Mesenchymal stem cell (in vitro differentiated cells and primary cell): ENCODE measurements at regions not wholly inside any gene's neighbourhood (a gene's known extent, or its start where the extent isn't known, plus 50 kb on each side); places are given as distances from the start of the nearest gene placed in this dataset.

ENCODE experiments used
- DNase-seq: peaks from one replicate; pipeline ENCODE4 v3.0.0-alpha.2; 2013
- H2AFZ ChIP-seq: one replicate; pipeline ENCODE4 v1.6.1; 2013; ENCODE audit warnings: low read depth, mild to moderate bottlenecking, control low read depth, inconsistent platforms, low read length, moderate library complexity
- H2AK5ac ChIP-seq: 2 replicates; pipeline ENCODE4 v1.6.1; 2013; ENCODE audit warnings: low read length, moderate library complexity, mild to moderate bottlenecking, inconsistent platforms; ENCODE audit not compliant: severe bottlenecking
- H2BK120ac ChIP-seq: one replicate; pipeline ENCODE4 v1.6.1; 2013; ENCODE audit warnings: low read depth, mild to moderate bottlenecking, inconsistent platforms, low read length, moderate library complexity
- H2BK12ac ChIP-seq, 2 experiments: one replicate each; pipeline ENCODE4 v1.6.1; 2013; ENCODE audit warnings: inconsistent platforms in 2 of 2, low read length in 2 of 2, mild to moderate bottlenecking in 2 of 2, moderate library complexity in 2 of 2, control low read depth in 1 of 2
- H2BK15ac ChIP-seq: one replicate; pipeline ENCODE4 v1.6.1; 2013; ENCODE audit warnings: mild to moderate bottlenecking, low read depth, inconsistent platforms; ENCODE audit not compliant: poor library complexity, severe bottlenecking
- H2BK5ac ChIP-seq: 2 replicates; pipeline ENCODE4 v1.6.1; 2013; ENCODE audit warnings: low read depth, mild to moderate bottlenecking, low read length, control low read depth, inconsistent platforms; ENCODE audit not compliant: poor library complexity, severe bottlenecking
- H3K14ac ChIP-seq, 2 experiments: one replicate each; pipeline ENCODE4 v1.6.1; 2013; ENCODE audit warnings: inconsistent platforms in 2 of 2, low read length in 2 of 2, control low read depth in 1 of 2, mild to moderate bottlenecking in 1 of 2, moderate library complexity in 1 of 2
- H3K18ac ChIP-seq, 2 experiments: one replicate each; pipeline ENCODE4 v1.6.1; 2013; ENCODE audit warnings: inconsistent platforms in 2 of 2, low read length in 2 of 2, control low read depth in 1 of 2, low read depth in 1 of 2, mild to moderate bottlenecking in 1 of 2
- H3K23ac ChIP-seq, 2 experiments: one replicate each; pipeline ENCODE4 v1.6.1; 2013; ENCODE audit warnings: inconsistent platforms in 2 of 2, low read length in 2 of 2, mild to moderate bottlenecking in 2 of 2, moderate library complexity in 2 of 2, control low read depth in 1 of 2
- H3K27ac ChIP-seq: 2 replicates; pipeline ENCODE4 v1.5.1; 2013; ENCODE audit warnings: mild to moderate bottlenecking, moderate library complexity, low read length, control low read depth, inconsistent platforms; ENCODE audit not compliant: poor library complexity, severe bottlenecking
- H3K27me3 ChIP-seq, 2 experiments: 2 replicates each; pipeline versions ENCODE4 v1.6.1 to v1.7.0; 2013; ENCODE audit warnings: low read length in 2 of 2, mild to moderate bottlenecking in 2 of 2, moderate library complexity in 2 of 2, control low read depth in 1 of 2, inconsistent platforms in 1 of 2; ENCODE audit not compliant: control insufficient read depth in 1 of 2, insufficient read depth in 1 of 2
- H3K36me3 ChIP-seq, 2 experiments: 2 replicates each; pipeline versions ENCODE4 v1.6.1 to v1.7.0; 2013; ENCODE audit warnings: low read length in 2 of 2, control low read depth in 1 of 2, inconsistent platforms in 1 of 2, low read depth in 1 of 2, mild to moderate bottlenecking in 1 of 2; ENCODE audit not compliant: insufficient read depth in 2 of 2, control insufficient read depth in 1 of 2
- H3K4ac ChIP-seq, 2 experiments: one replicate each; pipeline ENCODE4 v1.6.1; 2013; ENCODE audit warnings: inconsistent platforms in 2 of 2, low read length in 2 of 2, mild to moderate bottlenecking in 2 of 2, moderate library complexity in 2 of 2, control low read depth in 1 of 2, low read depth in 1 of 2
- H3K4me1 ChIP-seq: 2 replicates; pipeline ENCODE4 v1.6.1; 2013; ENCODE audit warnings: low read depth, low read length, control low read depth; ENCODE audit not compliant: control insufficient read depth, insufficient read depth
- H3K4me2 ChIP-seq: 2 replicates; pipeline ENCODE4 v1.6.1; 2013; ENCODE audit warnings: low read length, mild to moderate bottlenecking, inconsistent platforms; ENCODE audit not compliant: poor library complexity, severe bottlenecking
- H3K4me3 ChIP-seq, 2 experiments: 2 replicates each; pipeline versions ENCODE4 v1.5.1 to v1.7.0; 2013; ENCODE audit warnings: low read length in 2 of 2, mild to moderate bottlenecking in 2 of 2, control low read depth in 1 of 2, low read depth in 1 of 2; ENCODE audit not compliant: insufficient read depth in 1 of 2
- H3K79me1 ChIP-seq: replicated peaks from 2 replicates; pipeline ENCODE4 v1.6.1; 2013; ENCODE audit warnings: mild to moderate bottlenecking, control low read depth, low read length, inconsistent platforms; ENCODE audit not compliant: poor library complexity, severe bottlenecking
- H3K9ac ChIP-seq: 2 replicates; pipeline ENCODE4 v1.7.0; 2013; ENCODE audit warnings: mild to moderate bottlenecking, low read length, moderate library complexity
- H3K9me3 ChIP-seq: 2 replicates; pipeline ENCODE4 v1.7.0; 2013; ENCODE audit warnings: mild to moderate bottlenecking, low read length; ENCODE audit not compliant: control insufficient read depth
- H4K8ac ChIP-seq: one replicate; pipeline ENCODE4 v1.6.1; 2013; ENCODE audit warnings: inconsistent platforms, mild to moderate bottlenecking, low read length, moderate library complexity
- H4K91ac ChIP-seq: one replicate; pipeline ENCODE4 v1.6.1; 2013; ENCODE audit warnings: mild to moderate bottlenecking, low read length, inconsistent platforms
- WGBS: methylation state at CpG from one replicate; pipeline ENCODE4 v1.1.7; 2013; ENCODE audit warnings: mixed read lengths; 5-methylcytosine and 5-hydroxymethylcytosine counted together

GRCh38 chr1:242827538-242827937, 303.0 kb upstream of the PLD5 start:
- H2AK5ac ChIP-seq = no peak overlapping the region
- no peaks in the 10 kb centered on the region for H3K4me1 ChIP-seq
- no peak overlapping the region for H3K14ac ChIP-seq
- H4K91ac ChIP-seq = no peak overlapping the region
- no peak overlapping the region for H3K4me3 ChIP-seq
- H3K4ac ChIP-seq = no peak overlapping the region
- no peak overlapping the region for H3K18ac ChIP-seq
- no peak overlapping the region for H2BK120ac ChIP-seq
- H3K23ac ChIP-seq = no peak overlapping the region
- no peak overlapping the region for H3K4me2 ChIP-seq
- H2BK5ac ChIP-seq = no peak overlapping the region
- no peak overlapping the region for H2AFZ ChIP-seq
- H2BK12ac ChIP-seq = no peak overlapping the region
- no peak overlapping the region for H3K9ac ChIP-seq
- H3K27ac ChIP-seq = no peak overlapping the region
- H3K27me3 ChIP-seq = no peaks in the 10 kb centered on the region
- no peaks in the 10 kb centered on the region for H3K9me3 ChIP-seq
- no peak overlapping the region for H2BK15ac ChIP-seq
- H3K79me1 ChIP-seq = no peaks in the 10 kb centered on the region
- no peak for DNase-seq
- H3K36me3 ChIP-seq = no peaks in the 10 kb centered on the region
- no peak overlapping the region for H4K8ac ChIP-seq

GRCh38 chr1:242826701-242827336, 302.3 kb upstream of the PLD5 start:
- H2BK12ac ChIP-seq = no peak overlapping the region
- H2BK120ac ChIP-seq = no peak overlapping the region
- H4K91ac ChIP-seq = no peak overlapping the region
- no peak overlapping the region for H4K8ac ChIP-seq
- H2BK5ac ChIP-seq = no peak overlapping the region
- WGBS = 61% methylated on average over 4 of the region's 6 CpGs
- no peak overlapping the region for H3K4ac ChIP-seq
- no peak overlapping the region for H2AK5ac ChIP-seq
- H3K36me3 ChIP-seq = no peaks in the 10 kb centered on the region
- no peaks in the 10 kb centered on the region for H3K9me3 ChIP-seq
- H3K9ac ChIP-seq = no peak overlapping the region
- no peak overlapping the region for H3K27ac ChIP-seq
- H3K4me3 ChIP-seq = no peak overlapping the region
- no peak overlapping the region for H3K18ac ChIP-seq
- no peak overlapping the region for H2BK15ac ChIP-seq
- no peak overlapping the region for H3K4me2 ChIP-seq
- H3K14ac ChIP-seq = no peak overlapping the region
- H3K27me3 ChIP-seq = no peaks in the 10 kb centered on the region
- H3K23ac ChIP-seq = no peak overlapping the region
- H3K4me1 ChIP-seq = no peaks in the 10 kb centered on the region
- no peak overlapping the region for H2AFZ ChIP-seq
- no peaks in the 10 kb centered on the region for H3K79me1 ChIP-seq
- DNase-seq = no peak

DNA sequence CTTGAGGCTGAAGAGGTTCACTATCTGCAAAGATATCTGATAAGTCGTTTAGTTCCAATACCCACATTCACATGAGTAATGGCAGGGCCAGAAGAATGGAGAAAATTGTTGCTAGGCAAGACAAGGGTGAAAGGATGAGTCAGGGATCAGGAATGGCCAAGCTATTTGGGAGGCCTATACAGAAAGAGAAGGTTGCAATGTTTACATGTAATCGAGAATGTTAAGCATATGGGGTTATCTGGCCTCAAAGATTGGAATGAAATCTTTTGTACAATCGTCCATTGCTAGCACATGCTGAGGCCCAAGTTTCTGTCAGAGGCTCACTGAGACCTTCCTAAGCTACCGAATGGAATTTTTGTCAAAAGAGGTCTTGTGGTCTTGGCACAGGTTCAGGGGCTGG, 299.9 kb upstream of the PLD5 start:
- H2AK5ac ChIP-seq = no peak overlapping the region
- H4K8ac ChIP-seq = no peak overlapping the region
- no peak overlapping the region for H3K4me3 ChIP-seq
- H3K36me3 ChIP-seq = no peaks in the 10 kb centered on the region
- H3K14ac ChIP-seq = no peak overlapping the region
- no peak overlapping the region for H2AFZ ChIP-seq
- H3K4ac ChIP-seq = no peak overlapping the region
- no peaks in the 10 kb centered on the region for H3K9me3 ChIP-seq
- no peak overlapping the region for H3K27ac ChIP-seq
- no peak overlapping the region for H3K9ac ChIP-seq
- no peak overlapping the region for H3K18ac ChIP-seq
- H3K79me1 ChIP-seq = no peaks in the 10 kb centered on the region
- H2BK12ac ChIP-seq = no peak overlapping the region
- no peak overlapping the region for H3K4me2 ChIP-seq
- no peak overlapping the region for H4K91ac ChIP-seq
- WGBS = 44% methylated on average over 4 of the region's 4 CpGs
- H3K27me3 ChIP-seq = no peaks in the 10 kb centered on the region
- no peak overlapping the region for H2BK15ac ChIP-seq
- H2BK120ac ChIP-seq = no peak overlapping the region
- no peak for DNase-seq
- H2BK5ac ChIP-seq = no peak overlapping the region
- H3K4me1 ChIP-seq = no peaks in the 10 kb centered on the region
- H3K23ac ChIP-seq = no peak overlapping the region

DNA sequence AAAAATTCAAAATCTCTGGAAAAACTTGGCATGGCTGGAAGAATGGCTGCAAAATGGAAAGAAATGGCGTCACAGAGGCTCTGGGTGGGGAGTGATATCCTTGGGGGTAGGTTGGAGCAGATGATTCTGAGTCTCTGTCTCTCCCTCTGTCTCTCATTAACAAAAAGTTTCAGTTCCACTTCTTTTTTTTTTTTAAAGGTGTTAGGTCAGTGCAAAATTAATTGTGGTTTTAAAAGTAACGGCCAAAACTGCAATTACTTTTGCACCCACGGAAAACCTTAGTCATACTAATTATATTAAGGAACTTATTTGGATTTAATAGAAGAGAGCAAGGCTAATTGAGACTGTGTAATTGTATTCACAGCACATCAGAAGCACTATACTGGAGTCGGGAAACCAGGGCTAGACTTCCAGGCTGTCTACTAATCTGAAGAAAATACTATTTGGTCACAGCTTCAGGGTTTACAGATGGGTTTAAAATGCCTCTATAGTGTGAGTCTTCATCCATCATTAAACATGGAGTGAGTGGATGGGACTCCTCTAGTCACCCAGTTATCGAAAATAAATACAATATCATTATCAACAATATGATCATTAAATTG, 289.1 kb upstream of the PLD5 start:
- no peak overlapping the region for H3K4ac ChIP-seq
- H3K79me1 ChIP-seq = no peaks in the 10 kb centered on the region
- no peak overlapping the region for H3K27ac ChIP-seq
- H2AK5ac ChIP-seq = no peak overlapping the region
- no peak overlapping the region for H2BK5ac ChIP-seq
- no peaks in the 10 kb centered on the region for H3K36me3 ChIP-seq
- H2BK12ac ChIP-seq = no peak overlapping the region
- no peak overlapping the region for H3K4me2 ChIP-seq
- no peaks in the 10 kb centered on the region for H3K9me3 ChIP-seq
- DNase-seq = no peak
- H3K14ac ChIP-seq = no peak overlapping the region
- WGBS = 67% methylated on average over 2 of the region's 5 CpGs
- no peaks in the 10 kb centered on the region for H3K27me3 ChIP-seq
- H2AFZ ChIP-seq = no peak overlapping the region
- no peak overlapping the region for H3K9ac ChIP-seq
- no peak overlapping the region for H3K18ac ChIP-seq
- no peak overlapping the region for H2BK120ac ChIP-seq
- no peak overlapping the region for H2BK15ac ChIP-seq
- no peak overlapping the region for H4K91ac ChIP-seq
- no peak overlapping the region for H4K8ac ChIP-seq
- no peak overlapping the region for H3K23ac ChIP-seq
- H3K4me1 ChIP-seq = no peaks in the 10 kb centered on the region
- H3K4me3 ChIP-seq = no peak overlapping the region
